Right forelimb (tissue), 1 donor: ENCODE measurements at regions not wholly inside any gene's neighbourhood (a gene's known extent, or its start where the extent isn't known, plus 50 kb on each side); places are given as distances from the start of the nearest gene placed in this dataset.

Experiments used
- DNase-seq: peaks from one replicate; pipeline ENCODE4 v3.0.0-alpha.2; 2018

- no peak for DNase-seq
These were observed 261.2 kb upstream of the TAC1 start for GRCh38 chr7:97470726-97471125.

- no peak for DNase-seq
These were observed 260.4 kb upstream of the TAC1 start for GRCh38 chr7:97471491-97471890.

- no peak for DNase-seq
These were observed 252.1 kb upstream of the TAC1 start for GRCh38 chr7:97479740-97480290.

DNA sequence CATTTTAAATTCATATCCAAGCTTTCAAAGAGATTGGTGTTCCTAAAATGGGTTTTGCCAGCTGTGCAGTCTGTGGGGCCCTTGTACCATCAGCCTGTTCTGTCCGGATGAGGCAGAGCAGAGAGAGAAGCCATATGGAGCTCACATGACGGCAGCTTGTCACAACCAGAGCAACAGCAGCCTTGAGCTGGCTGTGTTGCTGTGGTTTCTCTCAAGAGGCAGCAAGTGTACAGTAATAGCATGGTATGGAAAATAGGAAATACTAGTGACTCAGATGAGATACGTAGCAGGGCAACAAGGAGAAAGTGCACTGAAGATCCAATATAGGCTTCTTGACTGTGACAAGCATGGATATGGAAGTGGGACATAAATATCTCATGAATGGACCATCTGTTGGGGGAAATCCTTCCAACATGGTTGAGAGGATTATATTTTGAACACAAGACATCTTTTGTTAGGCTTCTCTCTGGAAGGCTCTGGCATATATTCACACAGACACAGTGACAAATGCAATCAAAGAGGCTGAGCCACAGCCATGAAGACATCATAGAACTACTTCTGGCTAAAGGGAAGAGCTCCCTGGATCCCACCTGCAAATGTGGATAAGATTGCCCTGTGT lies 251.0 kb upstream of the TAC1 start:
- peak; percentile 43 for DNase-seq

GRCh38 chr7:97495487-97495886 lies 236.4 kb upstream of the TAC1 start:
- no peak for DNase-seq

GRCh38 chr7:97499204-97499603 lies 232.7 kb upstream of the TAC1 start:
- DNase-seq: no peak

DNA sequence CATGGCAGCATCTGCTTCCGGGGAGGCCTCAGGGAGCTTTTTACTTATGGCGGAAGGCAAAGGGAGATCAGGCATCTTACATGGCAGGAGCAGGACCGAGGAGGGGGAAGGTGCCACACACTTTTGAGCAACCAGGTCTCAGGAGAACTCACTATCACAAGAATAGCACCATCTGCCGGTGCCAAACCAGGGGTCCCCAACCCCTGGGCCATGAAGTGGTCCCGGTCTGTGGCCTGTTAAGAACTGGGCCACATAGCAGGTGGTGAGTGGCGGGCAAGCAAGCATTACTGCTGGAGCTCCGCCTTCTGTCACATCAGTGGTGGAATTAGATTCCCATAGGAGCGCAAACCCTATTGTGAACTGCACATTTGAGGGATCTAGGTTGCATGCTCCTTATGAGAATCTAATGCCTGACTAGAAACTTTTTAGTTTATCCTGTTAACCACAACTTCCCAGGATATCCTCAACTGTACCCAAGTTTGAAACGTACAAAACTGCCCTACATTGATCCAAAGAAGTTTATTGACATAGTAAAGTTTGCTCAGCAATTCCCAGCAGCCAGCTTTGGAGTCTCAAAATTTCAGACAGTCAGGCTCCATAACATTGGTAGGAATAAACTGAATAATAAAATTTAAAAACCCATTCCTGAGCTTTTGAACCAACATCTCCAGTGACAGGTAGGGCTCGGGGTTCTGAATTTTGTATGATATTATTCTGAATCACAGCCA lies 228.4 kb upstream of the TAC1 start:
- no peak for DNase-seq

- no peak for DNase-seq
These were observed 225.2 kb upstream of the TAC1 start for GRCh38 chr7:97506728-97507127.

GRCh38 chr7:97512441-97513207 lies 219.3 kb upstream of the TAC1 start:
- no peak for DNase-seq

DNA sequence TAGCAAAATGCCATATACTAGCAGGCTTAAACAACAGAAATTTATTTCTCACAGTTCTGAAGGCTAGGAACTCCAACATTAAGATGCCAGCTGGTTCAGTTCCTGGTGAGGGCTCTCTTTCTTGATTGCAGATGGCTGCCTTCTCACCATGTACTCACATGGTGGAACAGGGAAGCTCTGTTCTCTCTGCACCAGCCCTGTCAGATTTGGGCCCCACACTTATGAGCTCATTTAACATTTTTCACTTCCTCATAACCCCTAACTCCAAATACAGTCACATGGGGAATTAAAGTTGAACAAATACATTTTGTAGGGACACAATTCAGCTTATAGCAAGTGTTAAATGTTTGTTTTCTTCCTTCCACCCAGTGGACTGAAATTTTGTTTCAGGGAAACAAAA lies 218.6 kb upstream of the TAC1 start:
- DNase-seq: no peak

- no peak for DNase-seq
These were observed 190.7 kb upstream of the TAC1 start for GRCh38 chr7:97541188-97541587.

DNA sequence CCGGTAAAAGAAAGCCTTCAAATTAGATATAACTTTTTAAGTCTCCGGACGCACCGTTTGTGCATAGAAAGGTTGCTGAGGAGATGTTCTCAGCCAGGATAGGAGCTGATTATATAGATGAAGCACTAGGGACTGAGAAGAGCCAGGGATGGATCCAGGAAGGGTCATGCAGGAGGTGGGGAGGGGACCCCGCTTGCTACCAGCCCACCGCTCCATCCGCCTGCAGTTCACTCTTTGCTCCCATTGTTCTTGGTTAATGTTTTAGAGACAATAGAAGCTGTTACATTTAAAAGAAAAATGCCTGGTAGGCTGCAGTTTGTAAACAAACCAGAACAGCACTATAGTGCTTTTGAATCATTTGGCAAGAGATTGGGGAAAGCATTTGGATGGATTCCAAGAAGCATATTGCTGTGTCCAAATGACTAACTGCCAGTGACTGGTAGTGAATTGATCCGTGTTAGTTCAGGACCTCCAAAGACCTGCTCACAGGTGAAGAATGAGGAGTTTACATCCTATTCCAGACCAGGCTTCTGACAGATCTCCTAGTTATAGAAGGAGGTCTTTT lies 175.9 kb upstream of the TAC1 start:
- no peak for DNase-seq

GRCh38 chr7:97565665-97566064 lies 166.2 kb upstream of the TAC1 start:
- no peak for DNase-seq

DNA sequence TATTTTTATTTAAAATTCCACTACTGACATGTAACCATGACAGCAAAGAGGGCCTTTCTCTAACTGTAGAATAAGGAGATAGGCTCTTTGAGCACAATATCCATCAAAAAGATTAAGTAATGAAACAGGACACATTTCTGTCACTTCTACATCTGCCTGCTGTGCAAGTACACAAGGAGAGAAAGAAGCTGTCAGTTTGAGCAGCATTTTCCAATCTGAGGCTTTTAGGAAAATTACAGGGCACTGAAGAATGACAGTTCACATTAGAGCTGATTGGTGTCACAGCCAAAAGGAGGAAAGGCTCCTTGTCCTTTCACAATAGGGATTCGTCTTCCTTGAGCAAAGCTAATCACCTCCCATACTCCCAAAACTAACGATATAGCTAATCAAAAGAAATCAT lies 158.8 kb upstream of the TAC1 start:
- no peak for DNase-seq

DNA sequence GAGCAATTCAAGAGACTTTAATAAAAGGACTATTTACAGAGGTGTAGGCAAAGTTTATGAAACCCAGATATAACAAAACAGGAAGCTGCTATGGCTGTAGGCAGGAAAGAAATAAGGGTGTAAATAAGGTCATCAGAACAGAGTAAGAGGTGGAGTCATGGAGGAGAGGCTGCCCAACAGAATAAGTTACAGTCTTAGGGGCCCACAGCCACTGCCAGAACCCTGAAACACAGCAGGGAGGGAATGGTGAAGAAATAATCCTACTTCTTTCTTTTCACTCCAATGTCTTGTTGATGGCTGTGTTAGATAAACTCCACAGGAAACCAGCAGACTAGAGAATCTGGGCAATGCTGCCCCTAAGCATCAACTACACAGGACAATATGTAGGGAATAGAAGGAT lies 155.8 kb upstream of the TAC1 start:
- no peak for DNase-seq

- DNase-seq: no peak
These were observed 153.7 kb upstream of the TAC1 start for GRCh38 chr7:97578225-97578624.

DNA sequence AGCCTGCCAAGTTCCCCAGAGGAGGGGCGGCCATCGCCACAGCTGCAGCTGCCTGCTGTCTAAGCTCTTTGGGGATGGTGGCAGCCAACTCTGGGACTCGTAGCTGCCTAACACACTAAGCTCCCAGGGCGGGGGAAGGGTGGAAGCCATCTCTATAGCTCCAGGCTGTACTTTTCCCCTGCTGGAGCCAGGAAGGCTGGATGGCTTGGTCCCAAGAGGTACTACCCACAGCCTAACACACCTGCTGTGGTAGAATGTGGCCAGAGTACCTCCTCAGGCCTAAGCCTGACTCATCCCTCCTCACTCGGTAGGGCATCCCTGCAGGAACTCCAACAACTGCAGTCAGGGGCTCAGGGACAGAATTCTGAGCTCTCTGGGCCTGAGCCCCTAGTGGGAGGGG lies 151.7 kb upstream of the TAC1 start:
- DNase-seq: no peak

GRCh38 chr7:97595439-97595838 lies 136.4 kb upstream of the TAC1 start:
- no peak for DNase-seq

- DNase-seq: no peak
These were observed 129.9 kb upstream of the TAC1 start for GRCh38 chr7:97601931-97602457.

DNA sequence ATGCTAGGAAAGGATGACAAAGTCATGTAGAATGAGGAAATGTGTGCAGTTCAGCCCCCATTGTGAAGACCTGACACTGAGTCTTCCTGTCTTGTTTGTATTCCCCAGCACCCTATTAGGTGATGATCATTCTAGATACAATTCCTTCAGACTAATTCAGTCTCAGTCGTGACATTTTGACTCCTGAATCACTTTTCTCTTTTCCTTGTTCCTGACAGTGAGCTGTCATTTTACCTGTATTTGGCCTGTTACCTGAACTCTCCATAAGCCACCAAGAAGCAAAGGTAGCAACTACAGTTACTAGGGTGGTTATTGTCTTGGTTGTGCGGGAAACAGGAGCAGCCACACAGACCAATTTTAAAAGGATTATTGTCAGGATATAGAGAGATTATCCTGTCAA lies 111.4 kb upstream of the TAC1 start:
- no peak for DNase-seq

- DNase-seq: no peak
These were observed 108.6 kb upstream of the TAC1 start for GRCh38 chr7:97623333-97623732.

- DNase-seq: no peak
These were observed 101.8 kb upstream of the TAC1 start for GRCh38 chr7:97630116-97630515.

DNA sequence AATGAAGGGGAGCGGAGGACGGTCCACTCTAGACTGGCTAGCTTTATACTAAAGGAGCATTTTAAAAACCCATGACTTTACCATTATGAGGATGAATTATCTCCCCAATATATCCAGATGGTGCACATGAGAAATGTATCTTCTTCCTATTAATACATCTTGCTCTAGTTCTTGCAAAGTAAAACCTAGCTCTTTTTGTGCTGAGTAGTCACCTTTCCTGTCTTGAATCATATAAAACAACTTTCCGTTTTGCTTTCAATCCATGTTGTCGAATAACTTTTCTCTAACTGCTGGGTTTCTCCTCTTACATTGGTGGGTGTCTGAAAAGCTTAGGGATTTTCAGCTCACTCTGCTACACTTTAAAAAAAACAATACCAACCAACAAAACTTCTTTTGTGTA lies 96.3 kb upstream of the TAC1 start:
- no peak for DNase-seq
